ENCODE measurements at regions not wholly inside any gene's neighbourhood (a gene's known extent, or its start where the extent isn't known, plus 50 kb on each side); places are given as distances from the start of the nearest gene placed in this dataset.

DNA sequence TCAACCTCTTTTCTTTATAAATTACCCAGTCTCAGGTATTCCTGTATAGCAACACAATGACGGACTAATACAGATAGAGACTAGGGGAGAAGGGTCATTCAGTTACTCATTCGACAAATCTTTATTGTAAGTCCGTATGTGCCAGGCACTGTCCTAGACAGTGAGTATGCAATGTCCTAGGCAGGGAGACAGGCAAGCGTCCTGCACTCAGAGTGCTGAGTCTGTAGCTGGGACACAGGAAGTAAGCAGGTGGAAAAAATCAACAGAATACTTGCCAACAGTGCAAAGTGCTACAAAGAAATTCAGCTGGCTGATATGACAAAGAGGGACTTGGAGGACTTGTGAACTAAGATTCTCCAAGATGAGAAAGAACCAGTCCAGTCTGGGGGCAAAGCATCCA is 92.2 kb upstream of the ZBTB40 start:
- DNase-seq (ENCODE audit: low spot score) = no peak
- no peaks in the 10 kb centered on the region for H4K20me1 ChIP-seq (ENCODE audit: insufficient read depth, low read length)
- BruUV-seq (replicated peaks) = no TSS peak
- ChIA-PET CTCF (ENCODE audit: low intra/inter-chr PET ratio, low total read pairs) (no interaction called here), POLR2A (no interaction called here)
- no peak overlapping the region for H3K27ac ChIP-seq (ENCODE audit: extremely low read length, insufficient read depth, low read length)
- no peaks in the 10 kb centered on the region for H3K36me3 ChIP-seq (replicated peaks in 1 of 2; ENCODE audit: control insufficient read depth in 1 of 2, insufficient read depth in 2 of 2, low read length in 2 of 2)
- no peak overlapping the region for H2AFZ ChIP-seq (ENCODE audit: low read length)
- H3K27me3 ChIP-seq (ENCODE audit: control insufficient read depth in 1 of 2, insufficient read depth in 2 of 2, low read length in 2 of 2) = peaks cover 12 to 72% of the 10 kb centered on the region in 2 experiments
- WGBS (ENCODE audit: low lambda C conversion rate) = 15% methylated on average over 4 of the region's 4 CpGs
- peak overlapping the region; percentile 16; the same call in 1 of the 2 replicates for H3K4me2 ChIP-seq (ENCODE audit: low read depth, low read length)
- no peaks in the 10 kb centered on the region for H3K79me2 ChIP-seq (ENCODE audit: insufficient read depth, low read length)
- no peaks in the 10 kb centered on the region for H3K9me3 ChIP-seq (ENCODE audit: low read length)
- no peak overlapping the region for H3K9ac ChIP-seq (ENCODE audit: insufficient read depth, low read depth, low read length)
- no peak for FAIRE-seq
- ATAC-seq = peak; percentile 75
- intact Hi-C loops (cut with micrococcal nuclease; ENCODE audit: unreplicated experiment) (no loop called here), in situ Hi-C loops (cut with HindIII; ENCODE audit: extremely low pct_ligation_motif_present, low pct_unique_long_range_greater_than_20kb) (no loop called here)
- H3K4me3 ChIP-seq (replicated peaks in 1 of 3; ENCODE audit: insufficient read depth in 1 of 3, low read depth in 2 of 3, low read length in 3 of 3) = no peak overlapping the region
- H3K4me1 ChIP-seq (ENCODE audit: insufficient read depth, low read length) = peaks cover 14% of the 10 kb centered on the region
- TF ChIP-seq SMARCE1 (IDR thresholded peaks at IDR 0.05; ENCODE audit: borderline replicate concordance) (no peak), ZNF225 (CRISPR knock-in tag; IDR thresholded peaks at IDR 0.05) (no peak), ZNF891 (CRISPR knock-in tag; IDR thresholded peaks at IDR 0.05) (no peak), AFF4 (CRISPR knock-in tag; IDR thresholded peaks at IDR 0.05) (no peak), ZSCAN22 (CRISPR knock-in tag; IDR thresholded peaks at IDR 0.05) (no peak), ZNF878 (CRISPR knock-in tag; IDR thresholded peaks at IDR 0.05) (no peak), ZNF205 (CRISPR knock-in tag; IDR thresholded peaks at IDR 0.05) (peak; percentile 74; the same call in 1 of the 2 replicates), FOXO1 (CRISPR knock-in tag; IDR thresholded peaks at IDR 0.05) (0 out of 2 replicates have a peak, but pooled peaks have one; percentile 15), HMG20A (CRISPR knock-in tag; IDR thresholded peaks at IDR 0.05; ENCODE audit: borderline replicate concordance) (peak; percentile 16; the same call in 1 of the 2 replicates), HNF4A (CRISPR knock-in tag; IDR thresholded peaks at IDR 0.05) (0 out of 2 replicates have a peak, but pooled peaks have one; percentile 7), BCLAF1 (IDR thresholded peaks at IDR 0.05) (no peak), RELA (CRISPR knock-in tag; IDR thresholded peaks at IDR 0.05) (no peak), ATM (IDR thresholded peaks at IDR 0.05; ENCODE audit: borderline replicate concordance) (no peak), ZNF775 (CRISPR knock-in tag; IDR thresholded peaks at IDR 0.05; ENCODE audit: borderline replicate concordance) (no peak), KAT2B (IDR thresholded peaks at IDR 0.05; ENCODE audit: borderline replicate concordance, low read depth, low read length) (no peak), SUZ12 (IDR thresholded peaks at IDR 0.05; ENCODE audit: low read depth, low read length) (no peak), FOXA3 (CRISPR knock-in tag; IDR thresholded peaks at IDR 0.05) (peak; percentile 44)
- TF ChIP-seq, protein P1, sequence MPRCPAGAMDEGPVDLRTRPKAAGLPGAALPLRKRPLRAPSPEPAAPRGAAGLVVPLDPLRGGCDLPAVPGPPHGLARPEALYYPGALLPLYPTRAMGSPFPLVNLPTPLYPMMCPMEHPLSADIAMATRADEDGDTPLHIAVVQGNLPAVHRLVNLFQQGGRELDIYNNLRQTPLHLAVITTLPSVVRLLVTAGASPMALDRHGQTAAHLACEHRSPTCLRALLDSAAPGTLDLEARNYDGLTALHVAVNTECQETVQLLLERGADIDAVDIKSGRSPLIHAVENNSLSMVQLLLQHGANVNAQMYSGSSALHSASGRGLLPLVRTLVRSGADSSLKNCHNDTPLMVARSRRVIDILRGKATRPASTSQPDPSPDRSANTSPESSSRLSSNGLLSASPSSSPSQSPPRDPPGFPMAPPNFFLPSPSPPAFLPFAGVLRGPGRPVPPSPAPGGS (CRISPR knock-in tag; IDR thresholded peaks at IDR 0.05) = no peak
- TF ChIP-seq, protein P2, sequence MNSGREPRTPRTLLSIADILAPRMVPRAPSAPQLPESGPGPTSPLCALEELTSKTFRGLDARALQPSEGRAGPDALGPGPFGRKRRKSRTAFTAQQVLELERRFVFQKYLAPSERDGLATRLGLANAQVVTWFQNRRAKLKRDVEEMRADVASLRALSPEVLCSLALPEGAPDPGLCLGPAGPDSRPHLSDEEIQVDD (CRISPR knock-in tag; IDR thresholded peaks at IDR 0.05; ENCODE audit: borderline replicate concordance) = no peak

All from HepG2 (cell line).